Astrocyte (in vitro differentiated cells and primary cell): ENCODE measurements at regions not wholly inside any gene's neighbourhood (a gene's known extent, or its start where the extent isn't known, plus 50 kb on each side); places are given as distances from the start of the nearest gene placed in this dataset.

Experiments
- DNase-seq: peaks from one replicate; pipeline ENCODE4 v3.0.0-alpha.2; 2010; ENCODE audit warnings: low read depth
- FAIRE-seq: peaks from 2 replicates; lab custom pipeline; 2011; peaks lifted over from hg19 to GRCh38; lab: Jason Lieb, UNC
- H2AFZ ChIP-seq: 2 replicates; pipeline ENCODE4 v1.6.0; 2012; ENCODE audit warnings: low read depth, low read length, inconsistent platforms
- H3K27ac ChIP-seq: 2 replicates; pipeline ENCODE4 v1.5.1; 2011; ENCODE audit warnings: low read depth, low read length, inconsistent platforms
- H3K27me3 ChIP-seq: 2 replicates; pipeline ENCODE4 v1.6.0; 2011; ENCODE audit warnings: low read length, inconsistent platforms; ENCODE audit not compliant: insufficient read depth
- H3K36me3 ChIP-seq: 2 replicates; pipeline ENCODE4 v1.5.1; 2011; ENCODE audit warnings: low read length, inconsistent platforms; ENCODE audit not compliant: insufficient read depth
- H3K4me1 ChIP-seq: 2 replicates; pipeline ENCODE4 v1.5.1; 2011; ENCODE audit warnings: low read length, inconsistent platforms; ENCODE audit not compliant: insufficient read depth
- H3K4me2 ChIP-seq: 2 replicates; pipeline ENCODE4 v1.6.0; 2012; ENCODE audit warnings: low read length, inconsistent platforms
- H3K4me3 ChIP-seq: 2 replicates; pipeline ENCODE4 v1.5.1; 2011; ENCODE audit warnings: low read depth, mild to moderate bottlenecking, low read length, inconsistent platforms; ENCODE audit not compliant: insufficient read depth
- H3K79me2 ChIP-seq: 2 replicates; pipeline ENCODE4 v1.6.0; 2012; ENCODE audit warnings: mild to moderate bottlenecking, low read length, inconsistent platforms; ENCODE audit not compliant: insufficient read depth
- H3K9ac ChIP-seq: 2 replicates; pipeline ENCODE4 v1.6.0; 2012; ENCODE audit warnings: mild to moderate bottlenecking, low read length, inconsistent platforms
- H3K9me3 ChIP-seq: 2 replicates; pipeline ENCODE4 v1.5.1; 2012; ENCODE audit warnings: low read depth, mild to moderate bottlenecking, low read length, inconsistent platforms; ENCODE audit not compliant: insufficient read depth
- H4K20me1 ChIP-seq: 2 replicates; pipeline ENCODE4 v1.6.0; 2012; ENCODE audit warnings: low read length, inconsistent platforms; ENCODE audit not compliant: insufficient read depth
- H3K27ac Mint-ChIP-seq: one replicate; pipeline ENCODE4 v1.8.0; 2021; ENCODE audit warnings: mild to moderate bottlenecking, mixed read lengths; ENCODE audit not compliant: unreplicated experiment
- H3K27me3 Mint-ChIP-seq: one replicate; pipeline ENCODE4 v1.8.0; 2021; ENCODE audit warnings: low read depth, mixed read lengths; ENCODE audit not compliant: unreplicated experiment
- H3K36me3 Mint-ChIP-seq: one replicate; pipeline ENCODE4 v1.8.0; 2021; ENCODE audit warnings: low read depth, mixed read lengths; ENCODE audit not compliant: unreplicated experiment
- H3K4me1 Mint-ChIP-seq: one replicate; pipeline ENCODE4 v1.8.0; 2021; ENCODE audit warnings: low read depth, mixed read lengths; ENCODE audit not compliant: unreplicated experiment
- H3K4me3 Mint-ChIP-seq: one replicate; pipeline ENCODE4 v1.8.0; 2021; ENCODE audit warnings: mild to moderate bottlenecking, moderate library complexity, mixed read lengths; ENCODE audit not compliant: unreplicated experiment
- H3K9me3 Mint-ChIP-seq: one replicate; pipeline ENCODE4 v1.8.0; 2021; ENCODE audit warnings: mild to moderate bottlenecking, mixed read lengths; ENCODE audit not compliant: unreplicated experiment
- CTCF ChIP-seq: IDR thresholded peaks from 2 replicates; pipeline ENCODE4 v1.5.1; 2011; ENCODE audit warnings: low read depth, mild to moderate bottlenecking, inconsistent platforms, low read length, moderate library complexity; ENCODE audit not compliant: insufficient read depth
- EZH2 ChIP-seq: IDR thresholded peaks from 2 replicates; pipeline ENCODE4 v1.6.1; 2012; ENCODE audit warnings: mild to moderate bottlenecking, low read length, inconsistent platforms; ENCODE audit not compliant: insufficient read depth

- Mint-ChIP-seq H3K4me1 (no peaks in the 10 kb centered on the region), H3K9me3 (peaks cover 12% of the 10 kb centered on the region), H3K36me3 (no peaks in the 10 kb centered on the region), H3K27ac (no peak overlapping the region), H3K4me3 (no peak overlapping the region), H3K27me3 (peaks cover 23% of the 10 kb centered on the region)
- no peaks in the 10 kb centered on the region for H4K20me1 ChIP-seq
- H3K27me3 ChIP-seq: no peaks in the 10 kb centered on the region
- H3K79me2 ChIP-seq: no peaks in the 10 kb centered on the region
- H3K4me2 ChIP-seq: no peak overlapping the region
- H3K36me3 ChIP-seq: no peaks in the 10 kb centered on the region
- no peak for FAIRE-seq
- no peaks in the 10 kb centered on the region for H3K9me3 ChIP-seq
- no peak overlapping the region for H2AFZ ChIP-seq
- no peak for DNase-seq
- H3K4me1 ChIP-seq: no peaks in the 10 kb centered on the region
- H3K9ac ChIP-seq: no peak overlapping the region
- TF ChIP-seq CTCF: no peak
- no peak for TF ChIP-seq EZH2
- no peak overlapping the region for H3K27ac ChIP-seq
- H3K4me3 ChIP-seq: no peak overlapping the region
Observed at GRCh38 chr1:38352869-38353268, 306.3 kb upstream of the POU3F1 start.

GRCh38 chr1:38347446-38348175 lies 301.0 kb upstream of the POU3F1 start:
- Histone ChIP-seq H3K4me1 (no peaks in the 10 kb centered on the region), H3K4me3 (no peak overlapping the region), H3K27me3 (no peaks in the 10 kb centered on the region), H4K20me1 (no peaks in the 10 kb centered on the region), H3K9me3 (no peaks in the 10 kb centered on the region), H3K36me3 (no peaks in the 10 kb centered on the region), H2AFZ (no peak overlapping the region), H3K9ac (no peak overlapping the region), H3K27ac (no peak overlapping the region), H3K4me2 (no peak overlapping the region), H3K79me2 (no peaks in the 10 kb centered on the region)
- H3K4me1 Mint-ChIP-seq: no peaks in the 10 kb centered on the region
- no peak for FAIRE-seq
- H3K27me3 Mint-ChIP-seq: peaks cover 11% of the 10 kb centered on the region
- no peak overlapping the region for H3K4me3 Mint-ChIP-seq
- H3K9me3 Mint-ChIP-seq: peaks cover 14% of the 10 kb centered on the region
- H3K27ac Mint-ChIP-seq: no peak overlapping the region
- no peak for DNase-seq
- TF ChIP-seq EZH2 (no peak), CTCF (no peak)
- no peaks in the 10 kb centered on the region for H3K36me3 Mint-ChIP-seq

- Histone ChIP-seq H3K9ac (no peak overlapping the region), H3K27me3 (no peaks in the 10 kb centered on the region), H3K36me3 (no peaks in the 10 kb centered on the region), H4K20me1 (no peaks in the 10 kb centered on the region), H3K27ac (no peak overlapping the region), H3K9me3 (no peaks in the 10 kb centered on the region), H3K4me3 (no peak overlapping the region), H3K4me1 (no peaks in the 10 kb centered on the region), H2AFZ (no peak overlapping the region), H3K4me2 (no peak overlapping the region), H3K79me2 (no peaks in the 10 kb centered on the region)
- FAIRE-seq: no peak
- no peaks in the 10 kb centered on the region for H3K4me1 Mint-ChIP-seq
- H3K36me3 Mint-ChIP-seq: no peaks in the 10 kb centered on the region
- peaks cover 16% of the 10 kb centered on the region for H3K27me3 Mint-ChIP-seq
- no peak overlapping the region for H3K4me3 Mint-ChIP-seq
- H3K9me3 Mint-ChIP-seq: peaks cover 12% of the 10 kb centered on the region
- no peak for TF ChIP-seq CTCF
- no peak for TF ChIP-seq EZH2
- no peak overlapping the region for H3K27ac Mint-ChIP-seq
- no peak for DNase-seq
Observed at GRCh38 chr1:38344716-38345115, 298.1 kb upstream of the POU3F1 start.
